DOHH2 (cell line): ENCODE measurements at regions not wholly inside any gene's neighbourhood (a gene's known extent, or its start where the extent isn't known, plus 50 kb on each side); places are given as distances from the start of the nearest gene placed in this dataset.

Source experiments
- CTCF ChIP-seq: fragments of 200-600 bp; sonication (generic); IDR thresholded peaks from one replicate; pipeline ENCODE4 v1.5.1; 2014; ENCODE audit warnings: antibody characterized with exemption, mild to moderate bottlenecking, low read depth, low read length; ENCODE audit not compliant: poor library complexity, severe bottlenecking
- EZH2phosphoT487 ChIP-seq: fragments of 200-600 bp; sonication (generic); IDR thresholded peaks from 2 replicates; pipeline ENCODE4 v1.6.1; 2017; ENCODE audit warnings: borderline replicate concordance, mild to moderate bottlenecking, antibody characterized with exemption, low read length, moderate library complexity, mixed read lengths

- TF ChIP-seq CTCF = no peak
- no peak for TF ChIP-seq EZH2phosphoT487
These were observed 1765.8 kb downstream of the PCDH7 start for GRCh38 chr4:32485956-32486355.
